ENCODE measurements at regions not wholly inside any gene's neighbourhood (a gene's known extent, or its start where the extent isn't known, plus 50 kb on each side); places are given as distances from the start of the nearest gene placed in this dataset.

DNA sequence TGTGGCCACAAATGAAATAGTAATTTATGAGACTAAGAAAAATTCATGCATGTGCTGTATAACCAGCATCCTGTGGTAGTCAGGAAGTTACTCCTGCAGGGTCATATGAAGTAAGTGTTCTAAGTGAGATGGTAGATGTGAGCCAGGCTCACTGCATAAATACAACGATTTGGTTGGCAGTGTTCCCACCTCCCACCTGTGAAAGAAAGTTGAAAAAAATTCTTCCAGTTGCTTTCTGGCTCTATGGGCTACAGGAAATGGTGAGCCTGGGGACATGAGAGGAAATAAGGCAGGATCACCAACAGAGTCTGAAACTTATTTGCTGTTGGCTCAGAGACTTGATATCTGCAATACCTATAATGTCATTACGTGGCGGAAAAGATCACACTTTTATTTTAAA is 301.7 kb upstream of the SPRY2 start:
- no peaks in the 10 kb centered on the region for H3K9me2 ChIP-seq (ENCODE audit: insufficient read depth, low read length)
- no peaks in the 10 kb centered on the region for H3F3A ChIP-seq (ENCODE audit: insufficient read depth, low read length, poor library complexity, severe bottlenecking)
- no peak overlapping the region for H3K4me2 ChIP-seq (ENCODE audit: low read length)
- H3K27ac ChIP-seq (ENCODE audit: low read length): no peak overlapping the region
- H3K9ac ChIP-seq (ENCODE audit: low read length): no peak overlapping the region
- H3K27me3 ChIP-seq (ENCODE audit: insufficient read depth, low read depth, low read length): no peaks in the 10 kb centered on the region
- no peaks in the 10 kb centered on the region for H3K36me3 ChIP-seq (ENCODE audit: insufficient read depth, low read length)
- no peak for TF ChIP-seq SMC3 (conservative IDR thresholded peaks at IDR 0.05; ENCODE audit: poor library complexity)
- TF ChIP-seq, protein P1, sequence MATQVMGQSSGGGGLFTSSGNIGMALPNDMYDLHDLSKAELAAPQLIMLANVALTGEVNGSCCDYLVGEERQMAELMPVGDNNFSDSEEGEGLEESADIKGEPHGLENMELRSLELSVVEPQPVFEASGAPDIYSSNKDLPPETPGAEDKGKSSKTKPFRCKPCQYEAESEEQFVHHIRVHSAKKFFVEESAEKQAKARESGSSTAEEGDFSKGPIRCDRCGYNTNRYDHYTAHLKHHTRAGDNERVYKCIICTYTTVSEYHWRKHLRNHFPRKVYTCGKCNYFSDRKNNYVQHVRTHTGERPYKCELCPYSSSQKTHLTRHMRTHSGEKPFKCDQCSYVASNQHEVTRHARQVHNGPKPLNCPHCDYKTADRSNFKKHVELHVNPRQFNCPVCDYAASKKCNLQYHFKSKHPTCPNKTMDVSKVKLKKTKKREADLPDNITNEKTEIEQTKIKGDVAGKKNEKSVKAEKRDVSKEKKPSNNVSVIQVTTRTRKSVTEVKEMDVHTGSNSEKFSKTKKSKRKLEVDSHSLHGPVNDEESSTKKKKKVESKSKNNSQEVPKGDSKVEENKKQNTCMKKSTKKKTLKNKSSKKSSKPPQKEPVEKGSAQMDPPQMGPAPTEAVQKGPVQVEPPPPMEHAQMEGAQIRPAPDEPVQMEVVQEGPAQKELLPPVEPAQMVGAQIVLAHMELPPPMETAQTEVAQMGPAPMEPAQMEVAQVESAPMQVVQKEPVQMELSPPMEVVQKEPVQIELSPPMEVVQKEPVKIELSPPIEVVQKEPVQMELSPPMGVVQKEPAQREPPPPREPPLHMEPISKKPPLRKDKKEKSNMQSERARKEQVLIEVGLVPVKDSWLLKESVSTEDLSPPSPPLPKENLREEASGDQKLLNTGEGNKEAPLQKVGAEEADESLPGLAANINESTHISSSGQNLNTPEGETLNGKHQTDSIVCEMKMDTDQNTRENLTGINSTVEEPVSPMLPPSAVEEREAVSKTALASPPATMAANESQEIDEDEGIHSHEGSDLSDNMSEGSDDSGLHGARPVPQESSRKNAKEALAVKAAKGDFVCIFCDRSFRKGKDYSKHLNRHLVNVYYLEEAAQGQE (IDR thresholded peaks at IDR 0.05; ENCODE audit: borderline replicate concordance): no peak
- H4K20me1 ChIP-seq (ENCODE audit: insufficient read depth): no peaks in the 10 kb centered on the region
- no peak overlapping the region for H3K4me3 ChIP-seq (ENCODE audit: low read length)
- no peaks in the 10 kb centered on the region for H3K79me2 ChIP-seq (replicated peaks; ENCODE audit: insufficient read depth, low read length)
- H3K9me3 ChIP-seq (ENCODE audit: low read length): peaks cover 2% of the 10 kb centered on the region
- H2AFZ ChIP-seq (ENCODE audit: low read depth, low read length): no peak overlapping the region

DNA sequence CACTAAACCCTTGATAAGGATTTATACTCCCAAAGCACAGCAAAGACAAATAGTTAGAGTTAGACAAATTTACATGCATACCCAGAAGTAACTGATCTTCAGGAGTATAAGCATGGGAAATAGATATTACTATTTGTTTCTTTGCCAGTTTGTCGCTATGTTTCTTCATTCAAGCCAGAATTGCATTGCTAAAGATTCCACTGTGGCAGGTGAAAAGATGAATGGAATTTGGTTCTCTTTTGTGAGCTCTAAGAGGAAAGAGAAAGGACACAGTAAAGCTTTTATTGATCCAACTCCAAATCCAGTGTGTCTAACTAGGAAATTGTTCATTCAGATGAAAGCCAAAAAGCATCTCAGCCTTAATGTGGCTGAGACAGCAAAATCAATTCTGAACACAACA is 292.3 kb upstream of the SPRY2 start:
- H3K79me2 ChIP-seq (replicated peaks; ENCODE audit: insufficient read depth, low read length): no peaks in the 10 kb centered on the region
- no peaks in the 10 kb centered on the region for H3K9me2 ChIP-seq (ENCODE audit: insufficient read depth, low read length)
- no peak overlapping the region for H3K27ac ChIP-seq (ENCODE audit: low read length)
- H3K27me3 ChIP-seq (ENCODE audit: insufficient read depth, low read depth, low read length): no peaks in the 10 kb centered on the region
- no peak for TF ChIP-seq EZH2 (IDR thresholded peaks at IDR 0.05; ENCODE audit: borderline replicate concordance, insufficient read depth, low read length, poor library complexity, severe bottlenecking)
- TF ChIP-seq TAF1 (IDR thresholded peaks at IDR 0.05; ENCODE audit: low read depth): no peak
- TF ChIP-seq EP300 (conservative IDR thresholded peaks at IDR 0.05; ENCODE audit: poor library complexity, severe bottlenecking): no peak
- TF ChIP-seq SMC3 (conservative IDR thresholded peaks at IDR 0.05; ENCODE audit: poor library complexity): no peak
- no peak for TF ChIP-seq MXI1 (conservative IDR thresholded peaks at IDR 0.05; ENCODE audit: poor library complexity, severe bottlenecking)
- TF ChIP-seq RAD21 (conservative IDR thresholded peaks at IDR 0.05): no peak
- TF ChIP-seq POLR2AphosphoS5 (IDR thresholded peaks at IDR 0.05): no peak
- TF ChIP-seq, protein P1 (IDR thresholded peaks at IDR 0.05; ENCODE audit: borderline replicate concordance): no peak
- TF ChIP-seq, protein P2, sequence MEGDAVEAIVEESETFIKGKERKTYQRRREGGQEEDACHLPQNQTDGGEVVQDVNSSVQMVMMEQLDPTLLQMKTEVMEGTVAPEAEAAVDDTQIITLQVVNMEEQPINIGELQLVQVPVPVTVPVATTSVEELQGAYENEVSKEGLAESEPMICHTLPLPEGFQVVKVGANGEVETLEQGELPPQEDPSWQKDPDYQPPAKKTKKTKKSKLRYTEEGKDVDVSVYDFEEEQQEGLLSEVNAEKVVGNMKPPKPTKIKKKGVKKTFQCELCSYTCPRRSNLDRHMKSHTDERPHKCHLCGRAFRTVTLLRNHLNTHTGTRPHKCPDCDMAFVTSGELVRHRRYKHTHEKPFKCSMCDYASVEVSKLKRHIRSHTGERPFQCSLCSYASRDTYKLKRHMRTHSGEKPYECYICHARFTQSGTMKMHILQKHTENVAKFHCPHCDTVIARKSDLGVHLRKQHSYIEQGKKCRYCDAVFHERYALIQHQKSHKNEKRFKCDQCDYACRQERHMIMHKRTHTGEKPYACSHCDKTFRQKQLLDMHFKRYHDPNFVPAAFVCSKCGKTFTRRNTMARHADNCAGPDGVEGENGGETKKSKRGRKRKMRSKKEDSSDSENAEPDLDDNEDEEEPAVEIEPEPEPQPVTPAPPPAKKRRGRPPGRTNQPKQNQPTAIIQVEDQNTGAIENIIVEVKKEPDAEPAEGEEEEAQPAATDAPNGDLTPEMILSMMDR (IDR thresholded peaks at IDR 0.05; ENCODE audit: poor library complexity, severe bottlenecking): no peak
- H3K9me3 ChIP-seq (ENCODE audit: low read length): no peaks in the 10 kb centered on the region
- no peaks in the 10 kb centered on the region for H3K36me3 ChIP-seq (ENCODE audit: insufficient read depth, low read length)
- no peak overlapping the region for H3K4me2 ChIP-seq (ENCODE audit: low read length)
- no peaks in the 10 kb centered on the region for H4K20me1 ChIP-seq (ENCODE audit: insufficient read depth)
- H2AFZ ChIP-seq (ENCODE audit: low read depth, low read length): no peak overlapping the region
- H3F3A ChIP-seq (ENCODE audit: insufficient read depth, low read length, poor library complexity, severe bottlenecking): no peaks in the 10 kb centered on the region
- H3K9ac ChIP-seq (ENCODE audit: low read length): no peak overlapping the region
- no peak overlapping the region for H3K4me3 ChIP-seq (ENCODE audit: low read length)
